ENCODE measurements at regions not wholly inside any gene's neighbourhood (a gene's known extent, or its start where the extent isn't known, plus 50 kb on each side); places are given as distances from the start of the nearest gene placed in this dataset.

- H3K27me3 ChIP-seq, result peaks cover 79% of the 10 kb centered on the region
- 17 to 19% methylated on average over 3 to 9 of the region's 10 CpGs for WGBS, 2 donors (ENCODE audit: low coverage in 1 of 2)
- H3K4me3 ChIP-seq, result no peak overlapping the region
- H3K36me3 ChIP-seq, result no peaks in the 10 kb centered on the region
- ATAC-seq, result no peak
- TF ChIP-seq POLR2AphosphoS5 (IDR thresholded peaks at IDR 0.05) (no peak), CTCF (IDR thresholded peaks at IDR 0.05) (no peak), EP300 (IDR thresholded peaks at IDR 0.05) (no peak)
- H3K4me1 ChIP-seq, result no peaks in the 10 kb centered on the region
- no peak overlapping the region for H3K27ac ChIP-seq
- no peaks in the 10 kb centered on the region for H3K9me3 ChIP-seq
Observed at GRCh38 chr19:30235946-30236345, 136.2 kb upstream of the ZNF536 start.

DNA sequence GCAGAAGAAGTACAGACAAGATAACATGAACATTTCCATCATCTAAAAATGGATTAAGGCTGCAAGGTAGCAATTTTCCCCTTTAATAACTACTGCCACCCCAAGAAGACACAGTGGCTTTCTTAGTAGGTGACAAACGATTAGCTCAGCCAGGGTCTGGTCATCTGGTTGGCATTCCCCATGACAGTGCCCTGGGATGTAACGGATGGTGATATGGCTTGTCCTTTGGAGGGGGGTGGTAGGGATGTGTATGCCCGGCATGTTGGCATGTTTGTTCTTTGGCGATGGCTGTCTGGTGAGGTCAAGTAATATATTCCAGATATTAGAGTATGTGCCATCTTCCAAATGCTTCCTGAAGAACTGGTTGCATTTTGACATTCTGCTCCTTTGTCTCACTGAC lies 135.6 kb upstream of the ZNF536 start:
- TF ChIP-seq POLR2AphosphoS5 (IDR thresholded peaks at IDR 0.05) (no peak), EP300 (IDR thresholded peaks at IDR 0.05) (no peak), POLR2A (IDR thresholded peaks at IDR 0.05) (no peak), CTCF (IDR thresholded peaks at IDR 0.05) (no peak)
- no peaks in the 10 kb centered on the region for H3K4me1 ChIP-seq
- no peak overlapping the region for H3K4me3 ChIP-seq
- peaks cover 77% of the 10 kb centered on the region for H3K27me3 ChIP-seq
- no peak for ATAC-seq
- H3K36me3 ChIP-seq, result no peaks in the 10 kb centered on the region
- H3K27ac ChIP-seq, result no peak overlapping the region
- H3K9me3 ChIP-seq, result no peaks in the 10 kb centered on the region
- 67 to 85% methylated on average over 3 to 4 of the region's 4 CpGs for WGBS, 2 donors (ENCODE audit: low coverage in 1 of 2)

DNA sequence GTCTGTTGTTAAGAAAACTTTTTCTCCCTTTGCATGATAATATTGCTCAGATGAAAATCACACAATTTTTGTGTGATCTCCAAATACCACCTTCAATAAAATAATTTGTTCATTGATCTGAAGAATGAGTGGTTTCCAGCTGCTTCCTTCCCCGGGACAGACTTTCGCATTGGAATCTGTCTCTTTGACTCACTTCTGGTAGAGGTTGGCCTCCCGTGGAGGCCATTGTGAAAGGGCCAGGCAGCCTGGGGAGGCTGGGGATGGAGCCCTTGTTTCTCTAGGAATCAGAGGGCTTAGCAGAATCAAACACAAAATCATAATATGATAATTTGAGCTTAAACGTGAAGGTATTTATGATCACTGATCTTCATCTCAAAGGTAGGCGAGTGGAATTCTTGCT lies 135.0 kb upstream of the ZNF536 start:
- no peak for ATAC-seq

GRCh38 chr19:30240904-30241695 lies 131.1 kb upstream of the ZNF536 start:
- no peaks in the 10 kb centered on the region for H3K4me1 ChIP-seq
- H3K4me3 ChIP-seq, result no peak overlapping the region
- no peak for TF ChIP-seq EP300 (IDR thresholded peaks at IDR 0.05)
- TF ChIP-seq CTCF (IDR thresholded peaks at IDR 0.05), result no peak
- no peak for TF ChIP-seq POLR2AphosphoS5 (IDR thresholded peaks at IDR 0.05)
- TF ChIP-seq POLR2A (IDR thresholded peaks at IDR 0.05), result no peak
- H3K9me3 ChIP-seq, result no peaks in the 10 kb centered on the region
- no peaks in the 10 kb centered on the region for H3K36me3 ChIP-seq
- no peak for ATAC-seq
- peaks cover 47% of the 10 kb centered on the region for H3K27me3 ChIP-seq
- WGBS, 2 donors (ENCODE audit: low coverage in 1 of 2), result 83 to 93% methylated on average over 5 to 8 of the region's 9 CpGs
- H3K27ac ChIP-seq, result no peak overlapping the region

More for the DNA sequence above, 135.0 kb upstream of the ZNF536 start:
- no peaks in the 10 kb centered on the region for H3K4me1 ChIP-seq
- 72 to 73% methylated on average over 4 to 5 of the region's 5 CpGs for WGBS, 2 donors (ENCODE audit: low coverage in 1 of 2)
- H3K9me3 ChIP-seq, result no peaks in the 10 kb centered on the region
- H3K27ac ChIP-seq, result no peak overlapping the region
- no peak for TF ChIP-seq EP300 (IDR thresholded peaks at IDR 0.05)
- no peak for TF ChIP-seq POLR2AphosphoS5 (IDR thresholded peaks at IDR 0.05)
- no peak for TF ChIP-seq CTCF (IDR thresholded peaks at IDR 0.05)
- no peak overlapping the region for H3K4me3 ChIP-seq
- peaks cover 77% of the 10 kb centered on the region for H3K27me3 ChIP-seq
- H3K36me3 ChIP-seq, result no peaks in the 10 kb centered on the region

DNA sequence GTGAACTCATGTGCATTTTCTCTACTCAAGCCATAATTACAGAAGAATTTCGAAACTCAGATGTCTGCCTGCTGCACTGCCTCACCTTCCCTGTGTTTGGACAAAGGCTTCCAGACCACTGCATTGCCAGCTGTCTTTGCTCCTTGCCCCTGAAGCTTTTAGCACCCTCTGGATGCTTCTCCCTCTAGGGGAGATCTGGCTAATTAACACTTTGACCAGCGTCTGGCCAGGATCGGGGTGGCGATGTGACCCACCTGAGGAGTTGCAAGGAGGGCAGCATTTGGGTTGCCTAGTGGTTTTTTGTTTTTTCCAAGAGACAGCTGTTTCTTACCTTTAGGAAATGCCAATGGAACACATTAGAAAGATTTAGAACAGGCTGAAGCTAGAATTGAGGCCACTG lies 127.7 kb upstream of the ZNF536 start:
- WGBS, 2 donors (ENCODE audit: low coverage in 1 of 2), result 28 to 30% methylated on average over 3 to 4 of the region's 4 CpGs
- TF ChIP-seq POLR2AphosphoS5 (IDR thresholded peaks at IDR 0.05) (no peak), CTCF (IDR thresholded peaks at IDR 0.05) (no peak), POLR2A (IDR thresholded peaks at IDR 0.05) (no peak), EP300 (IDR thresholded peaks at IDR 0.05) (no peak)

More for the DNA sequence above, 127.7 kb upstream of the ZNF536 start:
- Histone ChIP-seq H3K36me3 (no peaks in the 10 kb centered on the region), H3K27me3 (peaks cover 44% of the 10 kb centered on the region), H3K4me1 (no peaks in the 10 kb centered on the region), H3K4me3 (no peak overlapping the region), H3K27ac (no peak overlapping the region), H3K9me3 (no peaks in the 10 kb centered on the region)
- no peak for ATAC-seq

Data from gastroesophageal sphincter (tissue), 4 donors.